ENCODE measurements at regions not wholly inside any gene's neighbourhood (a gene's known extent, or its start where the extent isn't known, plus 50 kb on each side); places are given as distances from the start of the nearest gene placed in this dataset.

GRCh38 chr13:38519229-38519911 lies 167.5 kb upstream of the FREM2 start:
- DNase-seq (ENCODE audit: low spot score), result no peak

- DNase-seq (ENCODE audit: low spot score), result no peak
Measured at GRCh38 chr13:38520041-38520440, 166.8 kb upstream of the FREM2 start.

GRCh38 chr13:38527140-38527539 lies 159.7 kb upstream of the FREM2 start:
- no peak for DNase-seq (ENCODE audit: low spot score)

GRCh38 chr13:38528986-38529385 lies 157.9 kb upstream of the FREM2 start:
- DNase-seq (ENCODE audit: low spot score), result no peak

- DNase-seq (ENCODE audit: low spot score), result peak; percentile 32
Measured at GRCh38 chr13:38530492-38530891, 156.4 kb upstream of the FREM2 start.

GRCh38 chr13:38535261-38535660 lies 151.6 kb upstream of the FREM2 start:
- DNase-seq (ENCODE audit: low spot score), result no peak

GRCh38 chr13:38537051-38537450 lies 149.8 kb upstream of the FREM2 start:
- no peak for DNase-seq (ENCODE audit: low spot score)

GRCh38 chr13:38538422-38538821 lies 148.5 kb upstream of the FREM2 start:
- no peak for DNase-seq (ENCODE audit: low spot score)

GRCh38 chr13:38539632-38540031 lies 147.2 kb upstream of the FREM2 start:
- no peak for DNase-seq (ENCODE audit: low spot score)

GRCh38 chr13:38542601-38543000 lies 144.3 kb upstream of the FREM2 start:
- no peak for DNase-seq (ENCODE audit: low spot score)

GRCh38 chr13:38543561-38543960 lies 143.3 kb upstream of the FREM2 start:
- no peak for DNase-seq (ENCODE audit: low spot score)

- no peak for DNase-seq (ENCODE audit: low spot score)
Measured at GRCh38 chr13:38563739-38564138, 123.1 kb upstream of the FREM2 start.

- DNase-seq (ENCODE audit: low spot score), result no peak
Measured at GRCh38 chr13:38564256-38565150, 122.4 kb upstream of the FREM2 start.

GRCh38 chr13:38566023-38566422 lies 120.9 kb upstream of the FREM2 start:
- DNase-seq (ENCODE audit: low spot score), result no peak

GRCh38 chr13:38566519-38566918 lies 120.4 kb upstream of the FREM2 start:
- DNase-seq (ENCODE audit: low spot score), result no peak

- no peak for DNase-seq (ENCODE audit: low spot score)
Measured at GRCh38 chr13:38570706-38571105, 116.2 kb upstream of the FREM2 start.

- DNase-seq (ENCODE audit: low spot score), result no peak
Measured at GRCh38 chr13:38575427-38575826, 111.5 kb upstream of the FREM2 start.

- peak; percentile 20 for DNase-seq (ENCODE audit: low spot score)
Measured at GRCh38 chr13:38577048-38577447, 109.8 kb upstream of the FREM2 start.

GRCh38 chr13:38582133-38582532 lies 104.7 kb upstream of the FREM2 start:
- peak; percentile 73 for DNase-seq (ENCODE audit: low spot score)

GRCh38 chr13:38590230-38590629 lies 96.6 kb upstream of the FREM2 start:
- no peak for DNase-seq (ENCODE audit: low spot score)

- DNase-seq (ENCODE audit: low spot score), result no peak
Measured at GRCh38 chr13:38590796-38591507, 95.9 kb upstream of the FREM2 start.

- DNase-seq (ENCODE audit: low spot score), result no peak
Measured at GRCh38 chr13:38602266-38602665, 84.6 kb upstream of the FREM2 start.
